Body of pancreas (tissue), 4 donors: ENCODE measurements at regions not wholly inside any gene's neighbourhood (a gene's known extent, or its start where the extent isn't known, plus 50 kb on each side); places are given as distances from the start of the nearest gene placed in this dataset.

ENCODE experiments used
- ATAC-seq: fragments of 150-250 bp; one replicate; pipeline ENCODE4 v1.9.1; 2016
- DNase-seq, 4 donors: peaks; one replicate each; pipeline ENCODE4 v3.0.0-alpha.2; 2019
- H3K27ac ChIP-seq, 4 donors: fragments of 200-600 bp; sonication (generic); 1 replicate in 3 of 4; 2 replicates in 1 of 4; pipeline versions ENCODE4 v1.5.1 to v1.6.1; 2016 to 2019; ENCODE audit warnings: mild to moderate bottlenecking in 1 of 4, mixed read lengths in 1 of 4, moderate library complexity in 1 of 4
- H3K27me3 ChIP-seq, 2 donors: fragments of 200-600 bp; sonication (generic); one replicate each; pipeline ENCODE4 v1.6.0; 2016; ENCODE audit warnings: mild to moderate bottlenecking in 1 of 2
- H3K36me3 ChIP-seq, 2 donors: fragments of 200-600 bp; sonication (generic); replicated peaks in 1 of 2; 2 replicates each; pipeline ENCODE4 v1.5.1; 2016; ENCODE audit warnings: low read depth in 2 of 2; ENCODE audit not compliant: insufficient read depth in 1 of 2
- H3K4me1 ChIP-seq: fragments of 200-600 bp; sonication (generic); one replicate; pipeline ENCODE4 v1.6.0; 2016
- H3K4me3 ChIP-seq, 2 donors: fragments of 200-600 bp; sonication (generic); 1 replicate in 1 of 2; 2 replicates in 1 of 2; pipeline ENCODE4 v1.5.1; 2016 to 2019
- H3K9me3 ChIP-seq, 3 donors: fragments of 200-600 bp; sonication (generic); 1 replicate in 2 of 3; 2 replicates in 1 of 3; pipeline ENCODE4 v1.5.1; 2016
- CTCF ChIP-seq, 7 experiments: fragments of 450-650 bp in 4 of 7; fragments of 200-600 bp in 3 of 7; sonication (generic) in 3 of 7; IDR thresholded peaks; one replicate each; pipeline ENCODE4 v1.5.1; 2016 to 2019; ENCODE audit warnings: antibody characterized with exemption in 7 of 7
- POLR2A ChIP-seq, 3 donors: fragments of 450-650 bp; IDR thresholded peaks; one replicate each; pipeline ENCODE4 v1.6.1; 2016; ENCODE audit warnings: antibody characterized with exemption in 3 of 3, mild to moderate bottlenecking in 2 of 3
- WGBS, 2 donors: methylation state at CpG; one replicate each; pipeline ENCODE4 v1.1.5; 2017; 5-methylcytosine and 5-hydroxymethylcytosine counted together
- intact Hi-C: fragments of 100-400 bp; cut with DNase I; formaldehyde crosslinking; loops from one replicate; pipeline ENCODE4 v1.15.1; 2023

- no peaks in the 10 kb centered on the region for H3K4me1 ChIP-seq
- WGBS, 2 donors: 42 to 46% methylated on average over 1 of the region's 1 CpG
- H3K27me3 ChIP-seq: no peaks in the 10 kb centered on the region
- H3K36me3 ChIP-seq: no peaks in the 10 kb centered on the region
- intact Hi-C loops: no loop called here
- H3K9me3 ChIP-seq: no peaks in the 10 kb centered on the region
- no peak overlapping the region for H3K27ac ChIP-seq
- DNase-seq (no peak), ATAC-seq (no peak)
- no peak for TF ChIP-seq CTCF (IDR thresholded peaks at IDR 0.05)
- no peak for TF ChIP-seq POLR2A (IDR thresholded peaks at IDR 0.05)
- no peak overlapping the region for H3K4me3 ChIP-seq
Measured at GRCh38 chr14:81890020-81890419, 356.4 kb upstream of the SEL1L start.

GRCh38 chr14:81903477-81903876 lies 369.8 kb upstream of the SEL1L start:
- 46 to 78% methylated on average over 1 to 5 of the region's 5 CpGs for WGBS, 2 donors

GRCh38 chr14:81927070-81927469 lies 393.4 kb upstream of the SEL1L start:
- H3K4me3 ChIP-seq: no peak overlapping the region
- no peak overlapping the region for H3K27ac ChIP-seq
- DNase-seq (no peak), ATAC-seq (no peak)
- H3K36me3 ChIP-seq: no peaks in the 10 kb centered on the region
- H3K9me3 ChIP-seq: no peaks in the 10 kb centered on the region
- 11 to 33% methylated on average over 1 of the region's 1 CpG for WGBS, 2 donors
- H3K27me3 ChIP-seq: no peaks in the 10 kb centered on the region
- intact Hi-C loops: no loop called here
- no peaks in the 10 kb centered on the region for H3K4me1 ChIP-seq
- TF ChIP-seq POLR2A (IDR thresholded peaks at IDR 0.05): no peak
- peak in 2 of 7 experiments; percentile 4 to 6 for TF ChIP-seq CTCF (IDR thresholded peaks at IDR 0.05)

More at GRCh38 chr14:81903477-81903876, 369.8 kb upstream of the SEL1L start:
- Histone ChIP-seq H3K9me3 (no peaks in the 10 kb centered on the region), H3K4me1 (no peaks in the 10 kb centered on the region), H3K27ac (no peak overlapping the region), H3K27me3 (no peaks in the 10 kb centered on the region), H3K4me3 (no peak overlapping the region), H3K36me3 (no peaks in the 10 kb centered on the region)
- intact Hi-C loops: no loop called here
- TF ChIP-seq CTCF (IDR thresholded peaks at IDR 0.05): no peak
- TF ChIP-seq POLR2A (IDR thresholded peaks at IDR 0.05): no peak
- no peak for ATAC-seq
- no peak for DNase-seq

- peaks cover 7% of the 10 kb centered on the region for H3K4me1 ChIP-seq
- ATAC-seq (no peak), DNase-seq (no peak)
- no peaks in the 10 kb centered on the region for H3K36me3 ChIP-seq
- no peak overlapping the region for H3K4me3 ChIP-seq
- no peaks in the 10 kb centered on the region for H3K27me3 ChIP-seq
- no peaks in the 10 kb centered on the region for H3K9me3 ChIP-seq
- WGBS, 2 donors: 44 to 55% methylated on average over 1 of the region's 1 CpG
- intact Hi-C loops: no loop called here
- H3K27ac ChIP-seq: no peak overlapping the region
- TF ChIP-seq POLR2A (IDR thresholded peaks at IDR 0.05) (no peak), CTCF (IDR thresholded peaks at IDR 0.05) (no peak)
Measured at GRCh38 chr14:81931828-81932227, 398.2 kb upstream of the SEL1L start.

GRCh38 chr14:81936348-81936747 lies 402.7 kb upstream of the SEL1L start:
- Histone ChIP-seq H3K27ac (no peak overlapping the region), H3K27me3 (no peaks in the 10 kb centered on the region), H3K36me3 (no peaks in the 10 kb centered on the region), H3K4me1 (peaks cover 10% of the 10 kb centered on the region), H3K9me3 (no peaks in the 10 kb centered on the region), H3K4me3 (no peak overlapping the region)
- WGBS, 2 donors: 10 to 14% methylated on average over 1 of the region's 1 CpG
- intact Hi-C loops: no loop called here
- peak; percentile 33 for ATAC-seq
- DNase-seq: peak in 1 of 4 donors; percentile 2
- no peak for TF ChIP-seq POLR2A (IDR thresholded peaks at IDR 0.05)
- no peak for TF ChIP-seq CTCF (IDR thresholded peaks at IDR 0.05)
